Neural crest cell (in vitro differentiated cells): ENCODE measurements at regions not wholly inside any gene's neighbourhood (a gene's known extent, or its start where the extent isn't known, plus 50 kb on each side); places are given as distances from the start of the nearest gene placed in this dataset.
A peak's percentile ranks its signal among the peaks of the same experiment; 100 is the strongest.

Experiments
- DNase-seq: peaks from one replicate; pipeline ENCODE4 v3.0.0; 2021; ENCODE audit warnings: low read depth, mixed read lengths, low spot score
- H3K27ac Mint-ChIP-seq: one replicate; pipeline ENCODE4 v1.8.0; 2021; ENCODE audit warnings: mild to moderate bottlenecking, mixed read lengths; ENCODE audit not compliant: unreplicated experiment
- H3K27me3 Mint-ChIP-seq: 2 replicates; pipeline ENCODE4 v1.8.0; 2021; ENCODE audit warnings: low read depth, mild to moderate bottlenecking, mixed read lengths
- H3K36me3 Mint-ChIP-seq: 2 replicates; pipeline ENCODE4 v1.8.0; 2021; ENCODE audit warnings: low read depth, mild to moderate bottlenecking, mixed read lengths
- H3K4me1 Mint-ChIP-seq: 2 replicates; pipeline ENCODE4 v1.8.0; 2021; ENCODE audit warnings: mixed read lengths
- H3K4me3 Mint-ChIP-seq: one replicate; pipeline ENCODE4 v1.8.0; 2021; ENCODE audit warnings: mild to moderate bottlenecking, mixed read lengths
- H3K9me3 Mint-ChIP-seq: 2 replicates; pipeline ENCODE4 v1.8.0; 2021; ENCODE audit warnings: mixed read lengths
- CTCF ChIP-seq: fragments of 200-600 bp; sonication (generic); conservative IDR thresholded peaks from 2 replicates; pipeline ENCODE4 v1.5.0; 2021; ENCODE audit warnings: antibody characterized with exemption, mild to moderate bottlenecking

- H3K4me3 Mint-ChIP-seq: no peak overlapping the region
- TF ChIP-seq CTCF: no peak
- peaks cover 2% of the 10 kb centered on the region for H3K9me3 Mint-ChIP-seq
- peaks cover 2% of the 10 kb centered on the region for H3K4me1 Mint-ChIP-seq
- H3K27me3 Mint-ChIP-seq: no peaks in the 10 kb centered on the region
- DNase-seq: no peak
- no peak overlapping the region for H3K27ac Mint-ChIP-seq
- no peaks in the 10 kb centered on the region for H3K36me3 Mint-ChIP-seq
Observed at GRCh38 chr5:74950836-74951515, 84.8 kb upstream of the FAM169A start.

GRCh38 chr5:74949976-74950375 lies 83.8 kb upstream of the FAM169A start:
- no peaks in the 10 kb centered on the region for H3K27me3 Mint-ChIP-seq
- H3K36me3 Mint-ChIP-seq: no peaks in the 10 kb centered on the region
- no peak overlapping the region for H3K27ac Mint-ChIP-seq
- no peak for DNase-seq
- no peak for TF ChIP-seq CTCF
- peaks cover 3% of the 10 kb centered on the region for H3K4me1 Mint-ChIP-seq
- no peak overlapping the region for H3K4me3 Mint-ChIP-seq
- no peaks in the 10 kb centered on the region for H3K9me3 Mint-ChIP-seq

- no peaks in the 10 kb centered on the region for H3K27me3 Mint-ChIP-seq
- no peak for TF ChIP-seq CTCF
- no peaks in the 10 kb centered on the region for H3K36me3 Mint-ChIP-seq
- no peak overlapping the region for H3K27ac Mint-ChIP-seq
- H3K9me3 Mint-ChIP-seq: no peaks in the 10 kb centered on the region
- no peak for DNase-seq
- H3K4me1 Mint-ChIP-seq: peaks cover 3% of the 10 kb centered on the region
- H3K4me3 Mint-ChIP-seq: no peak overlapping the region
Observed at GRCh38 chr5:74948031-74948546, 81.9 kb upstream of the FAM169A start.

- no peaks in the 10 kb centered on the region for H3K27me3 Mint-ChIP-seq
- H3K36me3 Mint-ChIP-seq: no peaks in the 10 kb centered on the region
- H3K4me3 Mint-ChIP-seq: no peak overlapping the region
- DNase-seq: no peak
- H3K27ac Mint-ChIP-seq: no peak overlapping the region
- peaks cover 3% of the 10 kb centered on the region for H3K4me1 Mint-ChIP-seq
- no peak for TF ChIP-seq CTCF
- no peaks in the 10 kb centered on the region for H3K9me3 Mint-ChIP-seq
Observed at GRCh38 chr5:74946471-74946870, 80.3 kb upstream of the FAM169A start.

GRCh38 chr5:74945561-74946165 lies 79.5 kb upstream of the FAM169A start:
- no peaks in the 10 kb centered on the region for H3K36me3 Mint-ChIP-seq
- H3K27ac Mint-ChIP-seq: peak overlapping the region; percentile 1
- H3K27me3 Mint-ChIP-seq: no peaks in the 10 kb centered on the region
- TF ChIP-seq CTCF: no peak
- DNase-seq: no peak
- H3K9me3 Mint-ChIP-seq: no peaks in the 10 kb centered on the region
- H3K4me1 Mint-ChIP-seq: peaks cover 3% of the 10 kb centered on the region
- no peak overlapping the region for H3K4me3 Mint-ChIP-seq
